Thyroid gland (tissue), 4 donors: ENCODE measurements at regions not wholly inside any gene's neighbourhood (a gene's known extent, or its start where the extent isn't known, plus 50 kb on each side); places are given as distances from the start of the nearest gene placed in this dataset.
A peak's percentile ranks its signal among the peaks of the same experiment; 100 is the strongest.

Source experiments
- DNase-seq, 2 donors: peaks; one replicate each; pipeline ENCODE4 v3.0.0-alpha.2; 2019
- H3K27ac ChIP-seq, 3 donors: fragments of 200-600 bp; sonication (generic); 1 replicate in 2 of 3; 2 replicates in 1 of 3; pipeline ENCODE4 v1.5.1; 2016 to 2019; ENCODE audit warnings: mild to moderate bottlenecking in 1 of 3, moderate library complexity in 1 of 3
- H3K27me3 ChIP-seq: fragments of 200-600 bp; sonication (generic); one replicate; pipeline ENCODE4 v1.5.1; 2019
- H3K36me3 ChIP-seq, 2 donors: fragments of 200-600 bp; sonication (generic); one replicate each; pipeline ENCODE4 v1.5.1; 2016 to 2019
- H3K4me1 ChIP-seq, 2 donors: fragments of 200-600 bp; sonication (generic); one replicate each; pipeline ENCODE4 v1.5.1; 2017 to 2019
- H3K4me3 ChIP-seq, 3 donors: fragments of 200-600 bp; sonication (generic); replicated peaks in 1 of 3; 1 replicate in 2 of 3; 2 replicates in 1 of 3; pipeline ENCODE4 v1.5.1; 2016; ENCODE audit warnings: mild to moderate bottlenecking in 1 of 3
- H3K9me3 ChIP-seq: fragments of 200-600 bp; sonication (generic); one replicate; pipeline ENCODE4 v1.5.1; 2017
- CTCF ChIP-seq, 6 experiments: fragments of 200-600 bp in 3 of 6; fragments of 450-650 bp in 3 of 6; sonication (generic) in 3 of 6; IDR thresholded peaks; one replicate each; pipeline ENCODE4 v1.5.1; 2016 to 2019; ENCODE audit warnings: antibody characterized with exemption in 6 of 6, mild to moderate bottlenecking in 2 of 6, inconsistent platforms in 1 of 6, moderate library complexity in 1 of 6
- POLR2A ChIP-seq, 2 donors: fragments of 450-650 bp; IDR thresholded peaks; one replicate each; pipeline ENCODE4 v1.6.1; 2017; ENCODE audit warnings: antibody characterized with exemption in 2 of 2, mild to moderate bottlenecking in 2 of 2, moderate library complexity in 1 of 2
- WGBS, 2 donors: methylation state at CpG; one replicate each; pipeline ENCODE4 v1.1.5; 2017; 5-methylcytosine and 5-hydroxymethylcytosine counted together
- intact Hi-C: fragments of 100-400 bp; cut with DNase I; formaldehyde crosslinking; loops from one replicate; pipeline ENCODE4 v1.15.1; 2023

GRCh38 chr9:108603141-108603540, 252.6 kb downstream of the ACTL7B start:
- H3K9me3 ChIP-seq: no peaks in the 10 kb centered on the region
- no peaks in the 10 kb centered on the region for H3K36me3 ChIP-seq
- intact Hi-C loops: no loop called here
- peaks cover 0 to 4% of the 10 kb centered on the region in 2 donors for H3K4me1 ChIP-seq
- peak; percentile 55 to 66 for DNase-seq
- WGBS, 2 donors: 28 to 42% methylated on average over 3 of the region's 3 CpGs
- no peak overlapping the region for H3K27ac ChIP-seq
- no peak for TF ChIP-seq POLR2A (IDR thresholded peaks at IDR 0.05)
- no peak for TF ChIP-seq CTCF (IDR thresholded peaks at IDR 0.05)
- H3K27me3 ChIP-seq: no peaks in the 10 kb centered on the region
- H3K4me3 ChIP-seq: no peak overlapping the region

GRCh38 chr9:108600896-108601295, 254.9 kb downstream of the ACTL7B start:
- no peak for DNase-seq
- Histone ChIP-seq H3K9me3 (no peaks in the 10 kb centered on the region), H3K36me3 (no peaks in the 10 kb centered on the region), H3K27me3 (no peaks in the 10 kb centered on the region), H3K4me3 (no peak overlapping the region), H3K4me1 (peaks cover 0 to 4% of the 10 kb centered on the region in 2 donors), H3K27ac (no peak overlapping the region)
- TF ChIP-seq POLR2A (IDR thresholded peaks at IDR 0.05): no peak
- no peak for TF ChIP-seq CTCF (IDR thresholded peaks at IDR 0.05)
- 90 to 94% methylated on average over 4 of the region's 4 CpGs for WGBS, 2 donors
- intact Hi-C loops: no loop called here

GRCh38 chr9:108599571-108599970, 256.2 kb downstream of the ACTL7B start:
- intact Hi-C loops: no loop called here
- H3K9me3 ChIP-seq: no peaks in the 10 kb centered on the region
- TF ChIP-seq CTCF (IDR thresholded peaks at IDR 0.05) (no peak), POLR2A (IDR thresholded peaks at IDR 0.05) (no peak)
- H3K27me3 ChIP-seq: no peaks in the 10 kb centered on the region
- H3K27ac ChIP-seq: no peak overlapping the region
- 72 to 77% methylated on average over 1 of the region's 1 CpG for WGBS, 2 donors
- H3K4me1 ChIP-seq: peaks cover 0 to 4% of the 10 kb centered on the region in 2 donors
- no peak for DNase-seq
- no peak overlapping the region for H3K4me3 ChIP-seq
- H3K36me3 ChIP-seq: no peaks in the 10 kb centered on the region

GRCh38 chr9:108591121-108591520, 264.7 kb downstream of the ACTL7B start:
- H3K4me3 ChIP-seq: no peak overlapping the region
- no peaks in the 10 kb centered on the region for H3K36me3 ChIP-seq
- intact Hi-C loops: no loop called here
- no peak overlapping the region for H3K27ac ChIP-seq
- H3K4me1 ChIP-seq: no peaks in the 10 kb centered on the region
- WGBS, 2 donors: 92 to 98% methylated on average over 1 of the region's 1 CpG
- DNase-seq: no peak
- no peaks in the 10 kb centered on the region for H3K9me3 ChIP-seq
- TF ChIP-seq CTCF (IDR thresholded peaks at IDR 0.05) (no peak), POLR2A (IDR thresholded peaks at IDR 0.05) (no peak)
- H3K27me3 ChIP-seq: no peaks in the 10 kb centered on the region

- intact Hi-C loops: no loop called here
- Histone ChIP-seq H3K9me3 (no peaks in the 10 kb centered on the region), H3K4me1 (no peaks in the 10 kb centered on the region), H3K27me3 (no peaks in the 10 kb centered on the region), H3K27ac (no peak overlapping the region), H3K4me3 (no peak overlapping the region), H3K36me3 (no peaks in the 10 kb centered on the region)
- TF ChIP-seq CTCF (IDR thresholded peaks at IDR 0.05) (no peak), POLR2A (IDR thresholded peaks at IDR 0.05) (no peak)
- WGBS, 2 donors: 85 to 89% methylated on average over 3 of the region's 3 CpGs
- DNase-seq: no peak
These were observed 267.5 kb downstream of the ACTL7B start for GRCh38 chr9:108588246-108588645.
